NB4 (cell line): ENCODE measurements at regions not wholly inside any gene's neighbourhood (a gene's known extent, or its start where the extent isn't known, plus 50 kb on each side); places are given as distances from the start of the nearest gene placed in this dataset.

Experiments
- MAX ChIP-seq: IDR thresholded peaks from 2 replicates; pipeline ENCODE4 v1.6.1; 2011; ENCODE audit warnings: low read depth, low read length
- POLR2A ChIP-seq: IDR thresholded peaks from 2 replicates; pipeline ENCODE4 v1.6.1; 2011; ENCODE audit warnings: mild to moderate bottlenecking; ENCODE audit not compliant: insufficient read length; ENCODE audit errors: extremely low read depth

GRCh38 chr12:30850684-30851083 lies 75.9 kb upstream of the TSPAN11 start:
- TF ChIP-seq POLR2A (no peak), MAX (no peak)
